H1 (cell line): ENCODE measurements at regions not wholly inside any gene's neighbourhood (a gene's known extent, or its start where the extent isn't known, plus 50 kb on each side); places are given as distances from the start of the nearest gene placed in this dataset.

ENCODE experiments used
- CTCF ChIA-PET: fragments of 300-600 bp; sonication (Branson Sonifier 250); formaldehyde crosslinking; loops from one replicate; lab custom pipeline; 2021; ENCODE audit not compliant: partially characterized antibody; lab: Charles Lee
- POLR2A ChIA-PET: fragments of 300-600 bp; sonication (Branson Sonifier 250); formaldehyde crosslinking; loops from one replicate; lab custom pipeline; 2021; ENCODE audit warnings: inconsistent platforms; ENCODE audit not compliant: partially characterized antibody; lab: Charles Lee
- DNase-seq, 2 experiments: peaks; one replicate each; pipeline versions ENCODE4 v3.0.0 to v3.0.0-alpha.2; 2010 to 2022; ENCODE audit warnings: low spot score in 2 of 2, low read depth in 1 of 2, mixed read lengths in 1 of 2
- FAIRE-seq: peaks from 2 replicates; lab custom pipeline; 2011; peaks lifted over from hg19 to GRCh38; lab: Jason Lieb, UNC
- H2AFZ ChIP-seq: 2 replicates; pipeline ENCODE4 v1.8.1; 2012; ENCODE audit warnings: low read length, inconsistent platforms
- H2AK5ac ChIP-seq: 2 replicates; pipeline ENCODE4 v1.6.1; 2013; ENCODE audit warnings: low read depth, low read length
- H2BK120ac ChIP-seq: replicated peaks from 2 replicates; pipeline ENCODE3; 2013; ENCODE audit warnings: low read depth, low read length, inconsistent platforms
- H2BK12ac ChIP-seq: 2 replicates; pipeline ENCODE4 v1.6.1; 2013; ENCODE audit warnings: low read depth, low read length
- H2BK15ac ChIP-seq: 2 replicates; pipeline ENCODE4 v1.6.1; 2013; ENCODE audit warnings: low read length
- H2BK20ac ChIP-seq: 2 replicates; pipeline ENCODE4 v1.6.1; 2013; ENCODE audit warnings: low read length
- H2BK5ac ChIP-seq: 2 replicates; pipeline ENCODE4 v1.6.1; 2013; ENCODE audit warnings: low read depth, low read length
- H3K14ac ChIP-seq: 2 replicates; pipeline ENCODE4 v1.6.1; 2013; ENCODE audit warnings: inconsistent platforms; ENCODE audit not compliant: insufficient read length
- H3K18ac ChIP-seq: 2 replicates; pipeline ENCODE4 v1.6.1; 2013; ENCODE audit warnings: low read length; ENCODE audit errors: extremely low read depth
- H3K23ac ChIP-seq: 2 replicates; pipeline ENCODE4 v1.6.1; 2013; ENCODE audit warnings: inconsistent platforms; ENCODE audit not compliant: insufficient read length
- H3K23me2 ChIP-seq: 2 replicates; pipeline ENCODE4 v1.6.1; 2013; ENCODE audit warnings: low read depth, low read length
- H3K27ac ChIP-seq: 2 replicates; pipeline ENCODE4 v1.6.1; 2011; ENCODE audit warnings: low read depth, low read length, inconsistent platforms
- H3K27me3 ChIP-seq, 4 experiments: replicated peaks in 1 of 4; 1 replicate in 1 of 4; 2 replicates in 3 of 4; pipeline versions ENCODE4 v1.6.1 to v1.8.1; 2011 to 2013; ENCODE audit warnings: low read length in 3 of 4, mild to moderate bottlenecking in 3 of 4, inconsistent platforms in 2 of 4, mixed read lengths in 2 of 4, moderate library complexity in 1 of 4; ENCODE audit not compliant: control insufficient read depth in 3 of 4, insufficient read depth in 3 of 4; ENCODE audit errors: extremely low read depth in 1 of 4
- H3K36me3 ChIP-seq, 4 experiments: 2 replicates each; pipeline versions ENCODE4 v1.6.1 to v1.8.1; 2011 to 2013; ENCODE audit warnings: mild to moderate bottlenecking in 4 of 4, low read length in 3 of 4, moderate library complexity in 2 of 4, control low read depth in 1 of 4, inconsistent platforms in 1 of 4; ENCODE audit not compliant: insufficient read depth in 4 of 4, control insufficient read depth in 2 of 4
- H3K4ac ChIP-seq: replicated peaks from 2 replicates; pipeline ENCODE3; 2013; ENCODE audit warnings: low read length, low read depth, mixed read lengths, inconsistent platforms; ENCODE audit not compliant: insufficient read length
- H3K4me1 ChIP-seq, 4 experiments: replicated peaks in 1 of 4; 1 replicate in 1 of 4; 2 replicates in 3 of 4; pipeline versions ENCODE4 v1.6.1 to v1.8.1; 2011 to 2013; ENCODE audit warnings: low read length in 3 of 4, inconsistent platforms in 2 of 4, mixed read lengths in 1 of 4; ENCODE audit not compliant: insufficient read depth in 4 of 4, control insufficient read depth in 3 of 4
- H3K4me2 ChIP-seq, 2 experiments: 2 replicates each; pipeline versions ENCODE4 v1.6.1 to v1.8.1; 2011 to 2013; ENCODE audit warnings: low read depth in 2 of 2, low read length in 2 of 2, control low read depth in 1 of 2, inconsistent platforms in 1 of 2, mild to moderate bottlenecking in 1 of 2; ENCODE audit not compliant: insufficient read depth in 1 of 2
- H3K4me3 ChIP-seq, 4 experiments: fragments of 200-600, 300-600 bp in 1 of 4; sonication (generic), shearing (Covaris generic), sonication (Bioruptor Twin) in 1 of 4; 2 replicates each; pipeline versions ENCODE4 v1.5.1 to v1.8.1; 2011 to 2016; ENCODE audit warnings: low read length in 4 of 4, low read depth in 3 of 4, control low read depth in 2 of 4, inconsistent platforms in 2 of 4, mild to moderate bottlenecking in 2 of 4, mixed read lengths in 1 of 4, moderate library complexity in 1 of 4; ENCODE audit not compliant: insufficient read depth in 2 of 4; ENCODE audit errors: extremely low read depth in 1 of 4
- H3K56ac ChIP-seq: replicated peaks from 2 replicates; pipeline ENCODE3; 2013; ENCODE audit warnings: low read depth, mild to moderate bottlenecking, mixed read lengths, low read length, inconsistent platforms; ENCODE audit not compliant: insufficient read length
- H3K79me1 ChIP-seq: 2 replicates; pipeline ENCODE4 v1.6.1; 2013; ENCODE audit warnings: low read depth, low read length, control low read depth
- H3K79me2 ChIP-seq, 2 experiments: 2 replicates each; pipeline versions ENCODE4 v1.6.1 to v1.8.1; 2012 to 2013; ENCODE audit warnings: low read length in 2 of 2, mild to moderate bottlenecking in 2 of 2, inconsistent platforms in 1 of 2; ENCODE audit not compliant: insufficient read depth in 2 of 2, control insufficient read depth in 1 of 2
- H3K9ac ChIP-seq, 4 experiments: replicated peaks in 1 of 4; 1 replicate in 1 of 4; 2 replicates in 3 of 4; pipeline versions ENCODE4 v1.6.1 to v1.8.1; 2011 to 2013; ENCODE audit warnings: low read depth in 3 of 4, low read length in 3 of 4, control low read depth in 2 of 4, mild to moderate bottlenecking in 2 of 4, moderate library complexity in 2 of 4, inconsistent platforms in 1 of 4; ENCODE audit errors: extremely low read depth in 1 of 4
- H3K9me3 ChIP-seq, 2 experiments: 2 replicates each; pipeline versions ENCODE4 v1.6.1 to v1.8.1; 2012 to 2013; ENCODE audit warnings: mild to moderate bottlenecking in 2 of 2, moderate library complexity in 2 of 2, control low read depth in 1 of 2, inconsistent platforms in 1 of 2, low read depth in 1 of 2, low read length in 1 of 2, mixed read lengths in 1 of 2; ENCODE audit not compliant: insufficient read depth in 2 of 2
- H4K20me1 ChIP-seq, 2 experiments: replicated peaks in 1 of 2; 2 replicates each; pipeline versions ENCODE3 to v1.8.1; 2011 to 2013; ENCODE audit warnings: inconsistent platforms in 2 of 2, low read length in 2 of 2, mild to moderate bottlenecking in 1 of 2; ENCODE audit not compliant: insufficient read depth in 2 of 2, control insufficient read depth in 1 of 2
- H4K5ac ChIP-seq: 2 replicates; pipeline ENCODE4 v1.6.1; 2013; ENCODE audit warnings: low read length, low read depth, mixed read lengths, inconsistent platforms; ENCODE audit not compliant: insufficient read length
- H4K8ac ChIP-seq: 2 replicates; pipeline ENCODE4 v1.8.0; 2013; ENCODE audit warnings: mild to moderate bottlenecking, moderate library complexity, low read length, inconsistent platforms; ENCODE audit not compliant: insufficient read depth; ENCODE audit errors: extremely low read depth
- H4K91ac ChIP-seq: replicated peaks from 2 replicates; pipeline ENCODE3; 2013; ENCODE audit warnings: low read length, mixed read lengths, inconsistent platforms; ENCODE audit not compliant: insufficient read length
- EGR1 ChIP-seq: IDR thresholded peaks from 2 replicates; pipeline ENCODE4 v1.6.1; 2011; ENCODE audit warnings: low read depth, low read length, borderline replicate concordance
- RAD21 ChIP-seq, 2 experiments: IDR thresholded peaks in 1 of 2; conservative IDR thresholded peaks in 1 of 2; 2 replicates each; pipeline ENCODE4 v1.6.1; 2011; ENCODE audit warnings: low read depth in 2 of 2, low read length in 2 of 2, improper control_type of control experiment in 1 of 2, inconsistent platforms in 1 of 2, mild to moderate bottlenecking in 1 of 2, moderate library complexity in 1 of 2
- WGBS, 2 experiments: shearing (Covaris generic) in 1 of 2; methylation state at CpG; one replicate each; pipeline versions ENCODE4 v1.1.6 to v1.1.7; 2013 to 2015; ENCODE audit warnings: low lambda C conversion rate in 2 of 2, mixed read lengths in 2 of 2, inconsistent platforms in 1 of 2, low coverage in 1 of 2, missing lambda C conversion rate in 1 of 2; ENCODE audit not compliant: insufficient replicate concordance in 2 of 2, insufficient coverage in 1 of 2, insufficient read length in 1 of 2; ENCODE audit errors: extremely low coverage in 1 of 2, missing lambda C conversion rate in 1 of 2; 5-methylcytosine and 5-hydroxymethylcytosine counted together
- TF ChIP-seq, protein P1 (sequence below), 3 experiments: IDR thresholded peaks; 1 replicate in 2 of 3; 2 replicates in 1 of 3; pipeline versions ENCODE4 v1.5.1 to v1.6.1; 2011; ENCODE audit warnings: low read length in 3 of 3, mild to moderate bottlenecking in 3 of 3, inconsistent platforms in 2 of 3, low read depth in 1 of 3, moderate library complexity in 1 of 3; ENCODE audit not compliant: insufficient read depth in 1 of 3; ENCODE audit errors: control extremely low read depth in 1 of 3

DNA sequence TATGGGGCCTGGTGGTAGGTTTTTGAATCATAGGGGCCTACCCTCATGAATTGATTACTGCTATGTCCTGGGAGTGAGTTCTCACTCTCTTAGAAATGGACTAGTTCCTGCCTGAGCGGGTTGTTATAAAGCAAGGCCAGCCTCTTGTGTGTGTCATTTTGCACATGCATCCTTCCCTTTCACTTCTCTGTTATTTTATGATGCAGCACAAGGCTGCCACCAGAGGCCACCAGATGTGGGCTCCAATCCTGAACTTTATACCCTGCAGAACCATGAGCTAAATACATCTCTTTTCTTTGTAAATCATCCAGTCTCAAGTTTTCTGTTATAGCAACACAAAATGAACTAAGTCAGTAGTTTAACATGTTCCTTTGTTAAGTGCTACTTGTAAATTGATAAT, 251.4 kb downstream of the BLID start:
- H2BK5ac ChIP-seq: no peak overlapping the region
- POLR2A ChIA-PET: no interaction called here
- no peak overlapping the region for H4K91ac ChIP-seq
- H3K56ac ChIP-seq: no peak overlapping the region
- H3K9me3 ChIP-seq: no peaks in the 10 kb centered on the region
- no peak overlapping the region for H4K5ac ChIP-seq
- no peak overlapping the region for H2BK20ac ChIP-seq
- whole genome bisulfite sequencing, 2 experiments: 94% methylated on average over 1 of the region's 1 CpG; no CpG with 5 or more reads in 1 of the 2 experiments
- no peak overlapping the region for H2AFZ ChIP-seq
- no peak overlapping the region for H3K4me2 ChIP-seq
- peak; percentile 7 for FAIRE-seq
- H3K18ac ChIP-seq: no peak overlapping the region
- CTCF ChIA-PET: interaction anchor here (0.6 to 1.0 kb wide), 2 partner anchors 60 to 158 kb away, joined by 3 read pairs; no protein-coding TSS in a partner anchor
- no peak overlapping the region for H3K23ac ChIP-seq
- no peaks in the 10 kb centered on the region for H3K36me3 ChIP-seq
- H2AK5ac ChIP-seq: no peak overlapping the region
- H3K4me3 ChIP-seq: no peak overlapping the region
- H4K20me1 ChIP-seq: no peaks in the 10 kb centered on the region
- no peak overlapping the region for H2BK15ac ChIP-seq
- no peaks in the 10 kb centered on the region for H3K23me2 ChIP-seq
- TF ChIP-seq, protein P1, sequence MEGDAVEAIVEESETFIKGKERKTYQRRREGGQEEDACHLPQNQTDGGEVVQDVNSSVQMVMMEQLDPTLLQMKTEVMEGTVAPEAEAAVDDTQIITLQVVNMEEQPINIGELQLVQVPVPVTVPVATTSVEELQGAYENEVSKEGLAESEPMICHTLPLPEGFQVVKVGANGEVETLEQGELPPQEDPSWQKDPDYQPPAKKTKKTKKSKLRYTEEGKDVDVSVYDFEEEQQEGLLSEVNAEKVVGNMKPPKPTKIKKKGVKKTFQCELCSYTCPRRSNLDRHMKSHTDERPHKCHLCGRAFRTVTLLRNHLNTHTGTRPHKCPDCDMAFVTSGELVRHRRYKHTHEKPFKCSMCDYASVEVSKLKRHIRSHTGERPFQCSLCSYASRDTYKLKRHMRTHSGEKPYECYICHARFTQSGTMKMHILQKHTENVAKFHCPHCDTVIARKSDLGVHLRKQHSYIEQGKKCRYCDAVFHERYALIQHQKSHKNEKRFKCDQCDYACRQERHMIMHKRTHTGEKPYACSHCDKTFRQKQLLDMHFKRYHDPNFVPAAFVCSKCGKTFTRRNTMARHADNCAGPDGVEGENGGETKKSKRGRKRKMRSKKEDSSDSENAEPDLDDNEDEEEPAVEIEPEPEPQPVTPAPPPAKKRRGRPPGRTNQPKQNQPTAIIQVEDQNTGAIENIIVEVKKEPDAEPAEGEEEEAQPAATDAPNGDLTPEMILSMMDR (IDR thresholded peaks at IDR 0.05; ENCODE audit: control extremely low read depth in 1 of 3, insufficient read depth in 1 of 3, low read depth in 1 of 3, low read length in 3 of 3): peak in 1 of 3 experiments; percentile 7; a peak in 1 of 4 replicates
- TF ChIP-seq EGR1 (no peak), RAD21 (IDR thresholded peaks at IDR 0.05 in 1 of 2, conservative IDR thresholded peaks at IDR 0.05 in 1 of 2; ENCODE audit: low read depth in 2 of 2, low read length in 2 of 2) (peak in 1 of 2 experiments; percentile 20; a peak in 1 of 4 replicates)
- TF ChIP-seq, all 59 proteins: peak for 2
- no peak for DNase-seq
- Histone ChIP-seq H4K8ac (no peak overlapping the region), H2BK120ac (no peak overlapping the region), H3K27me3 (peaks cover 0 to 1% (median 0%) of the 10 kb centered on the region in 4 experiments; a peak in 1 of 7 replicates), H3K79me1 (no peaks in the 10 kb centered on the region), H3K27ac (no peak overlapping the region), H3K79me2 (no peaks in the 10 kb centered on the region), H3K14ac (no peak overlapping the region), H3K4ac (no peak overlapping the region), H3K4me1 (no peaks in the 10 kb centered on the region), H3K9ac (no peak overlapping the region), H2BK12ac (no peak overlapping the region)
